ENCODE measurements at regions not wholly inside any gene's neighbourhood (a gene's known extent, or its start where the extent isn't known, plus 50 kb on each side); places are given as distances from the start of the nearest gene placed in this dataset.

DNA sequence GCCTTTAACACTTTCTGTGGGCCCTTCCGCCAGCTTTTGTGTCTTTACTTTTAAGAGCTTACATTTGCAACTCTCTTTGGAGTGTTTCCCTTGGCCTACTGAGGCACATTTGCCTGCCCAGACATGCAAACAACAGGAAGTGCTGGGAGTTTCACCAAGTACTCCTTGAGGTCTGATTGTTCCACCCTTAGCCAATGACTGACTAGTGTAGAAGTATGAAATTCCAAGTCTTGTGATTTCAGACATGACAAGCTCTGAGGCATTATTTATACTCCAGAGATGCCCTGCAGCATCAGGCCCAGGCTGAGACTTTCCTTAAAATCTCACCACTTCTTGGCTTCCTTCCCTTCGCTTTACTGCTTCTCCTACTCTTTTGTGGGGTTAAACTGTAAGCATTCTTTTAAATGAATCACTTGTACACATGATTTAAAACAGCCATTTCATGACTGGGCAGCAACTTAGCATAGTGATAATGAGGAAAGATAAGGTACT lies 174.1 kb downstream of the SLC6A15 start:
- TF ChIP-seq, protein P1, sequence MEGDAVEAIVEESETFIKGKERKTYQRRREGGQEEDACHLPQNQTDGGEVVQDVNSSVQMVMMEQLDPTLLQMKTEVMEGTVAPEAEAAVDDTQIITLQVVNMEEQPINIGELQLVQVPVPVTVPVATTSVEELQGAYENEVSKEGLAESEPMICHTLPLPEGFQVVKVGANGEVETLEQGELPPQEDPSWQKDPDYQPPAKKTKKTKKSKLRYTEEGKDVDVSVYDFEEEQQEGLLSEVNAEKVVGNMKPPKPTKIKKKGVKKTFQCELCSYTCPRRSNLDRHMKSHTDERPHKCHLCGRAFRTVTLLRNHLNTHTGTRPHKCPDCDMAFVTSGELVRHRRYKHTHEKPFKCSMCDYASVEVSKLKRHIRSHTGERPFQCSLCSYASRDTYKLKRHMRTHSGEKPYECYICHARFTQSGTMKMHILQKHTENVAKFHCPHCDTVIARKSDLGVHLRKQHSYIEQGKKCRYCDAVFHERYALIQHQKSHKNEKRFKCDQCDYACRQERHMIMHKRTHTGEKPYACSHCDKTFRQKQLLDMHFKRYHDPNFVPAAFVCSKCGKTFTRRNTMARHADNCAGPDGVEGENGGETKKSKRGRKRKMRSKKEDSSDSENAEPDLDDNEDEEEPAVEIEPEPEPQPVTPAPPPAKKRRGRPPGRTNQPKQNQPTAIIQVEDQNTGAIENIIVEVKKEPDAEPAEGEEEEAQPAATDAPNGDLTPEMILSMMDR (IDR thresholded peaks at IDR 0.05; ENCODE audit: low read depth, low read length, missing input control) = no peak
- TF ChIP-seq RAD21 (IDR thresholded peaks at IDR 0.05) = no peak
- no peak for TF ChIP-seq GABPA (IDR thresholded peaks at IDR 0.05 in 1 of 2, conservative IDR thresholded peaks at IDR 0.05 in 1 of 2)
- no peak for TF ChIP-seq JUND (IDR thresholded peaks at IDR 0.05)
- TF ChIP-seq, protein P2, sequence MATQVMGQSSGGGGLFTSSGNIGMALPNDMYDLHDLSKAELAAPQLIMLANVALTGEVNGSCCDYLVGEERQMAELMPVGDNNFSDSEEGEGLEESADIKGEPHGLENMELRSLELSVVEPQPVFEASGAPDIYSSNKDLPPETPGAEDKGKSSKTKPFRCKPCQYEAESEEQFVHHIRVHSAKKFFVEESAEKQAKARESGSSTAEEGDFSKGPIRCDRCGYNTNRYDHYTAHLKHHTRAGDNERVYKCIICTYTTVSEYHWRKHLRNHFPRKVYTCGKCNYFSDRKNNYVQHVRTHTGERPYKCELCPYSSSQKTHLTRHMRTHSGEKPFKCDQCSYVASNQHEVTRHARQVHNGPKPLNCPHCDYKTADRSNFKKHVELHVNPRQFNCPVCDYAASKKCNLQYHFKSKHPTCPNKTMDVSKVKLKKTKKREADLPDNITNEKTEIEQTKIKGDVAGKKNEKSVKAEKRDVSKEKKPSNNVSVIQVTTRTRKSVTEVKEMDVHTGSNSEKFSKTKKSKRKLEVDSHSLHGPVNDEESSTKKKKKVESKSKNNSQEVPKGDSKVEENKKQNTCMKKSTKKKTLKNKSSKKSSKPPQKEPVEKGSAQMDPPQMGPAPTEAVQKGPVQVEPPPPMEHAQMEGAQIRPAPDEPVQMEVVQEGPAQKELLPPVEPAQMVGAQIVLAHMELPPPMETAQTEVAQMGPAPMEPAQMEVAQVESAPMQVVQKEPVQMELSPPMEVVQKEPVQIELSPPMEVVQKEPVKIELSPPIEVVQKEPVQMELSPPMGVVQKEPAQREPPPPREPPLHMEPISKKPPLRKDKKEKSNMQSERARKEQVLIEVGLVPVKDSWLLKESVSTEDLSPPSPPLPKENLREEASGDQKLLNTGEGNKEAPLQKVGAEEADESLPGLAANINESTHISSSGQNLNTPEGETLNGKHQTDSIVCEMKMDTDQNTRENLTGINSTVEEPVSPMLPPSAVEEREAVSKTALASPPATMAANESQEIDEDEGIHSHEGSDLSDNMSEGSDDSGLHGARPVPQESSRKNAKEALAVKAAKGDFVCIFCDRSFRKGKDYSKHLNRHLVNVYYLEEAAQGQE (IDR thresholded peaks at IDR 0.05) = no peak
- TF ChIP-seq, protein P3, sequence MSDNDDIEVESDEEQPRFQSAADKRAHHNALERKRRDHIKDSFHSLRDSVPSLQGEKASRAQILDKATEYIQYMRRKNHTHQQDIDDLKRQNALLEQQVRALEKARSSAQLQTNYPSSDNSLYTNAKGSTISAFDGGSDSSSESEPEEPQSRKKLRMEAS (IDR thresholded peaks at IDR 0.05) = no peak
- TF ChIP-seq TAF1 (conservative IDR thresholded peaks at IDR 0.05) = no peak
- TF ChIP-seq RXRA (IDR thresholded peaks at IDR 0.05) = no peak
